ENCODE measurements at regions not wholly inside any gene's neighbourhood (a gene's known extent, or its start where the extent isn't known, plus 50 kb on each side); places are given as distances from the start of the nearest gene placed in this dataset.

DNA sequence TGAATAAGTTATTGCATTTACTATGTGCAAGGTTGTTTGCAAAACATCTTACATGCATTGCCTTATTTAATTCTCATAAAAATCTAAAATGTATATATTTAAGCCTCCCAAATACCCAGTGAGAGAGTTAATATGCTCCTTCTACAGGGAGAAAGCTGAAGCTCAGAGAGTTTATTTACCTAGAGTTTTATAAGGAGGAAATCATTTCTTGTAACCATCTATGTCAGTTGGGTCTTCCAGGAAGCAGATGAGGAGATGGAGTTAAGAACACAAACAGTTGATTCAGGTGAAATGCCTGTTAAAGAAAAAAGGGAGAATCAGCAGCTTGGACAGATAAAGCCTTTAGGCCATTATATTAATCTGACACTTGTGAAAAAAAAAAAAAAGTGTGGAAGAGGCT lies 62.6 kb upstream of the DHX40 start:
- TF ChIP-seq CTCF (IDR thresholded peaks at IDR 0.05; ENCODE audit: insufficient read depth, low read depth, low read length, missing control alignments): no peak
- no peak for DNase-seq (ENCODE audit: low read depth)
- H3K4me3 ChIP-seq (ENCODE audit: low read length): no peak overlapping the region

DNA sequence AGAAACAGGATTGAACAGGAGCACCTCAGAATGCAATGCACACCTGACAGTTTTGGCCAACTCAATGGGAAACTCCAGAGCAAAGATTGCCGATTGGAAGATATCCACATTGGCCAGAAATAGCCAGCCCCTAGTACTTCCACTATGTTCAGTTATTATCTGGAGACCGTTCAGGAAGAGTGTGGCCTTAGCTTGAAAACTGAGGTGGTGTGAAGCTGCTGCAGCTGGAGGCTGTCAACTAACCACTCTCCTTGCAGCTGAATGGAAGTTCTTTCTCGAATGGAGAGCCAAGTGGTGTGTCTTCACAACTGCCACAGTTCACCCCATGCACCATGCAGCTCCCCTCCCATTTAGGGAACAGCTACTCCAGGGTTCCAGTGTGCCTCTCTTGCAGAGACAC lies 61.9 kb upstream of the DHX40 start:
- DNase-seq (ENCODE audit: low read depth): no peak
- TF ChIP-seq CTCF (IDR thresholded peaks at IDR 0.05; ENCODE audit: insufficient read depth, low read depth, low read length, missing control alignments): no peak
- H3K4me3 ChIP-seq (ENCODE audit: low read length): no peak overlapping the region

GRCh38 chr17:59504821-59505220 lies 60.6 kb upstream of the DHX40 start:
- H3K4me3 ChIP-seq (ENCODE audit: low read length): no peak overlapping the region
- TF ChIP-seq CTCF (IDR thresholded peaks at IDR 0.05; ENCODE audit: insufficient read depth, low read depth, low read length, missing control alignments): no peak
- DNase-seq (ENCODE audit: low read depth): no peak

DNA sequence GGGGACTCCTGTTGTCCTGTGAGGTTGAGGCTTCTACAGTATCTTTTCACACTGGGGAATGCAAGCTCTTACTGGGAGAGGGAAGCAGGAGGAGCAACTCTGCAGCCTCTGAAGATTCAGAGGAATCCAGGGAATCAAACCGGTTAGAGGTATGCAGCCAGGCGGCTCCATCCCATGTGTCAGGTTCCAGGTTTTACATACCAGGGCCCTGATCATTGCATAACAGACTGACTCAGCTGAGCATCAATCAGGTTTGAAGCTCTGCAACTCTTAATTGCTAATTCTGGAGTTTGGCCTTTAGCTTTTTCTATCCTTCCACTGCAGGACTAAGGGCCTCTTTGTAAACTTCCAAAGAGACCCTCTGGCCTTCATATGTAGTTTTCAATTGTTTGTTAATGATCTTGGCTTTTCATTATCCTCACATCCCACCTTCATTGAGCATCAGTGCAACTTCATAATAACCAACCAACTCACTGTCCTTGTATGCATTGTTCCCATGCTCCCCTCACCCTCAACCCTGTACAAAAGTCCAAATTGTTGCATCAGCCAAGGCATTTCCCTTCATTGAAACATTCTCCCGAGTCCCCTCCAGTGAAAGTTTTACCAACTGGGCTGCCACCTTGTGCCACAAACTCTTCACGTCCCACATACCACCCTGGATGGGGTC lies 59.7 kb upstream of the DHX40 start:
- no peak for TF ChIP-seq CTCF (IDR thresholded peaks at IDR 0.05; ENCODE audit: insufficient read depth, low read depth, low read length, missing control alignments)
- no peak overlapping the region for H3K4me3 ChIP-seq (ENCODE audit: low read length)
- DNase-seq (ENCODE audit: low read depth): peak; percentile 92

- DNase-seq (ENCODE audit: low read depth): no peak
- no peak overlapping the region for H3K4me3 ChIP-seq (ENCODE audit: low read length)
- no peak for TF ChIP-seq CTCF (IDR thresholded peaks at IDR 0.05; ENCODE audit: insufficient read depth, low read depth, low read length, missing control alignments)
These were observed 58.3 kb upstream of the DHX40 start for GRCh38 chr17:59506894-59507726.

GRCh38 chr17:59508999-59509625 lies 56.3 kb upstream of the DHX40 start:
- H3K4me3 ChIP-seq (ENCODE audit: low read length): no peak overlapping the region
- no peak for DNase-seq (ENCODE audit: low read depth)
- no peak for TF ChIP-seq CTCF (IDR thresholded peaks at IDR 0.05; ENCODE audit: insufficient read depth, low read depth, low read length, missing control alignments)
